SK-N-MC (cell line): ENCODE measurements at regions not wholly inside any gene's neighbourhood (a gene's known extent, or its start where the extent isn't known, plus 50 kb on each side); places are given as distances from the start of the nearest gene placed in this dataset.

Source experiments
- EZH2 ChIP-seq: fragments of 200-600 bp; sonication (generic); IDR thresholded peaks from one replicate; pipeline ENCODE4 v1.6.1; 2017; ENCODE audit warnings: antibody characterized with exemption
- FOXP2 ChIP-seq: optimal IDR thresholded peaks from 2 replicates; pipeline ENCODE3; 2011; ENCODE audit warnings: mild to moderate bottlenecking, moderate library complexity; ENCODE audit not compliant: insufficient read depth; ENCODE audit errors: extremely low read length, control extremely low read depth
- POLR2AphosphoS5 ChIP-seq: IDR thresholded peaks from 2 replicates; pipeline ENCODE4 v1.6.1; 2012; ENCODE audit warnings: mild to moderate bottlenecking, low read depth, low read length, borderline replicate concordance

DNA sequence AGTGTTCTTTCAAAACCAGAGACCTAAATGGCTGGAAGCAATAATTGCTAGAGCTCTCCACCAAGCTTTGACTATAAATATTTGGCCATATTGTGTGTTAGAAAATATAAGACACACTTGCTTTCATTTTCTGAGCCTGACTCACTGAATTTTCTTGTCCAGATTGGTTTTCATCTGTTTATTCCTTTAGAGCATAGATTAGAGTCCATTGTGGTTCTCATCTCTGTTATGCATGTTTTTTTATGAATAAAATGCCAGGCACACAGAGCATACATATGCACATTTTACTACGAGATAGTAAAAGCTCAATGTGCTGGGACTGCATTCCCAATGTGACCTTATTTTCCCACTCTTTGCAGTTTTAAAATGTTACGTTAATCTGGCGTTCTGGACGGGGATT lies 115.3 kb upstream of the MLIP start:
- TF ChIP-seq POLR2AphosphoS5 (no peak), FOXP2 (no peak), EZH2 (no peak)
